ENCODE measurements at regions not wholly inside any gene's neighbourhood (a gene's known extent, or its start where the extent isn't known, plus 50 kb on each side); places are given as distances from the start of the nearest gene placed in this dataset.

DNA sequence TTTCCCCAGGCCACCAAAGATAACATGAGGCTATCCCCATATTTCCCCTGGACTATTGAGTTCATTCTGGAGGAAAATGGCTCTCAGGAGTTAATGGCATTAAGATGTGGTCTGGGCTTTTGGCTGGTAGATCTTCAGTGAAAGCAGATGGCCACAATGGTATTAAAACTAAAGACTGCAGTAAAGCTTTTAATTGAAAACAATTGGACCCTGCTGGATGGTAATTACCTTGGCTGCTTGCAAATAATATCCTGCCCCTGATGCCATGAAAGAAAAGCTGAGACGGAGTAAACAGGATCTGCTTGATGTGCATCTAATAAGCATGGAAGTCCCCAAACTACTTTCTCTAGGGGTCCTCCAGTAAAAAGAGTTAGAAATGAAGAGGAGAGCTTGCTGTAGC, 255.8 kb downstream of the QKI start:
- Mint-ChIP-seq H3K27me3 (ENCODE audit: insufficient read depth, unreplicated experiment) (peaks cover 3% of the 10 kb centered on the region), H3K36me3 (ENCODE audit: insufficient read depth, unreplicated experiment) (no peaks in the 10 kb centered on the region), H3K4me3 (ENCODE audit: unreplicated experiment) (no peak overlapping the region), H3K4me1 (ENCODE audit: low read depth, unreplicated experiment) (no peaks in the 10 kb centered on the region), H3K27ac (ENCODE audit: unreplicated experiment) (no peak overlapping the region), H3K9me3 (ENCODE audit: unreplicated experiment) (no peaks in the 10 kb centered on the region)
- no peaks in the 10 kb centered on the region for H3K27me3 ChIP-seq (replicated peaks; ENCODE audit: control insufficient read depth, insufficient read depth, low read length)
- no peaks in the 10 kb centered on the region for H3K9me3 ChIP-seq
- H3K36me3 ChIP-seq (ENCODE audit: control insufficient read depth, insufficient read depth, low read length) = no peaks in the 10 kb centered on the region
- intact Hi-C loops (cut with micrococcal nuclease; ENCODE audit: unreplicated experiment) = no loop called here
- ChIA-PET CTCF (no interaction called here), POLR2A (no interaction called here)
- DNase-seq = no peak
- H3K4me3 ChIP-seq (ENCODE audit: low read depth, low read length) = no peak overlapping the region
- BruUV-seq (replicated peaks) = no TSS peak
- H3K4me1 ChIP-seq = no peaks in the 10 kb centered on the region
- TF ChIP-seq CTCF (IDR thresholded peaks at IDR 0.05; ENCODE audit: insufficient read depth in 1 of 2, low read depth in 1 of 2, low read length in 1 of 2, severe bottlenecking in 1 of 2, unreplicated experiment in 1 of 2) = no peak

- intact Hi-C loops (cut with micrococcal nuclease; ENCODE audit: unreplicated experiment) = no loop called here
- Mint-ChIP-seq H3K36me3 (ENCODE audit: insufficient read depth, unreplicated experiment) (no peaks in the 10 kb centered on the region), H3K9me3 (ENCODE audit: unreplicated experiment) (no peaks in the 10 kb centered on the region), H3K4me1 (ENCODE audit: low read depth, unreplicated experiment) (no peaks in the 10 kb centered on the region), H3K4me3 (ENCODE audit: unreplicated experiment) (no peak overlapping the region), H3K27me3 (ENCODE audit: insufficient read depth, unreplicated experiment) (no peaks in the 10 kb centered on the region), H3K27ac (ENCODE audit: unreplicated experiment) (no peak overlapping the region)
- no peak overlapping the region for H3K4me3 ChIP-seq (ENCODE audit: low read depth, low read length)
- ChIA-PET POLR2A (no interaction called here), CTCF (no interaction called here)
- DNase-seq = no peak
- no peaks in the 10 kb centered on the region for H3K36me3 ChIP-seq (ENCODE audit: control insufficient read depth, insufficient read depth, low read length)
- BruUV-seq (replicated peaks) = no TSS peak
- no peaks in the 10 kb centered on the region for H3K27me3 ChIP-seq (replicated peaks; ENCODE audit: control insufficient read depth, insufficient read depth, low read length)
- H3K4me1 ChIP-seq = no peaks in the 10 kb centered on the region
- no peaks in the 10 kb centered on the region for H3K9me3 ChIP-seq
- TF ChIP-seq CTCF (IDR thresholded peaks at IDR 0.05; ENCODE audit: insufficient read depth in 1 of 2, low read depth in 1 of 2, low read length in 1 of 2, severe bottlenecking in 1 of 2, unreplicated experiment in 1 of 2) = no peak
Measured at GRCh38 chr6:163668061-163668426, 253.5 kb downstream of the QKI start.

DNA sequence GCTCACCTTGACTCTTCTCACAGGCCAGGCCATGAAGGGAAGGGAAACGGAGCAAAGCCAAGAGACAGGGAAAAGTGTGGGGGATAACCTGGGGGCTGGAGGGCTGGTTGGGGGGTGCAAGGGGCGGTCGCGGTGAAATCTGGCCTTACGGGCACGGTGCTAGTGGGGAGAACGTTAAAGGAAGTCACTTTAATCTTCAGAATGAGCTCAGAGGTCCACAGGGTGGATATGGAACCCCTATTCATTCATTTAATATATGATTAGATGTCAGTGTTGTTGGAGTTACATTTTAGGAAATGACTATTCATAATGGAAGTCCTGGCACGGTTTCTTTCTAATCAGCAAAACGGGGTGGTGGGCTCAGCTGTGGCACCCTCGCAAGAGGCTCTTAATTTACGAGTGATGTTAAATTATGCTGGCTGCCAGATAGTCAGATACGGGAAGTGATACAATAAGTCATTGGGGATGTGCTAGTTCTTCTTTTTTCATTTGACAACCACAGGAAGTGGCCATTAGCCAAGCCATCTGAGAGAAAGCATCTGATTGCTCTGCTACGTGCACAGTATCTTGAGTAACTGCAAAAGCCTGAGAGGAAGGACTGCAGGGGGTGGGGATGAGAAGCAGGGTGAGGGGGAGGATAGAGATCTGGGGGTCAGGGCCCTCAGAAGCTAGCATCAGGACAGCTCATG, 253.0 kb downstream of the QKI start:
- Histone ChIP-seq H3K4me3 (ENCODE audit: low read depth, low read length) (no peak overlapping the region), H3K36me3 (ENCODE audit: control insufficient read depth, insufficient read depth, low read length) (no peaks in the 10 kb centered on the region), H3K27me3 (replicated peaks; ENCODE audit: control insufficient read depth, insufficient read depth, low read length) (no peaks in the 10 kb centered on the region), H3K4me1 (no peaks in the 10 kb centered on the region), H3K9me3 (no peaks in the 10 kb centered on the region)
- Mint-ChIP-seq H3K4me3 (ENCODE audit: unreplicated experiment) (no peak overlapping the region), H3K4me1 (ENCODE audit: low read depth, unreplicated experiment) (no peaks in the 10 kb centered on the region), H3K9me3 (ENCODE audit: unreplicated experiment) (no peaks in the 10 kb centered on the region), H3K36me3 (ENCODE audit: insufficient read depth, unreplicated experiment) (no peaks in the 10 kb centered on the region), H3K27me3 (ENCODE audit: insufficient read depth, unreplicated experiment) (no peaks in the 10 kb centered on the region), H3K27ac (ENCODE audit: unreplicated experiment) (no peak overlapping the region)
- no peak for TF ChIP-seq CTCF (IDR thresholded peaks at IDR 0.05; ENCODE audit: insufficient read depth in 1 of 2, low read depth in 1 of 2, low read length in 1 of 2, severe bottlenecking in 1 of 2, unreplicated experiment in 1 of 2)
- intact Hi-C loops (cut with micrococcal nuclease; ENCODE audit: unreplicated experiment) = no loop called here
- no TSS peak for BruUV-seq (replicated peaks)
- POLR2A ChIA-PET = no interaction called here
- CTCF ChIA-PET = no interaction called here
- no peak for DNase-seq

Data from Caco-2 (cell line).